ENCODE measurements at regions not wholly inside any gene's neighbourhood (a gene's known extent, or its start where the extent isn't known, plus 50 kb on each side); places are given as distances from the start of the nearest gene placed in this dataset.

DNA sequence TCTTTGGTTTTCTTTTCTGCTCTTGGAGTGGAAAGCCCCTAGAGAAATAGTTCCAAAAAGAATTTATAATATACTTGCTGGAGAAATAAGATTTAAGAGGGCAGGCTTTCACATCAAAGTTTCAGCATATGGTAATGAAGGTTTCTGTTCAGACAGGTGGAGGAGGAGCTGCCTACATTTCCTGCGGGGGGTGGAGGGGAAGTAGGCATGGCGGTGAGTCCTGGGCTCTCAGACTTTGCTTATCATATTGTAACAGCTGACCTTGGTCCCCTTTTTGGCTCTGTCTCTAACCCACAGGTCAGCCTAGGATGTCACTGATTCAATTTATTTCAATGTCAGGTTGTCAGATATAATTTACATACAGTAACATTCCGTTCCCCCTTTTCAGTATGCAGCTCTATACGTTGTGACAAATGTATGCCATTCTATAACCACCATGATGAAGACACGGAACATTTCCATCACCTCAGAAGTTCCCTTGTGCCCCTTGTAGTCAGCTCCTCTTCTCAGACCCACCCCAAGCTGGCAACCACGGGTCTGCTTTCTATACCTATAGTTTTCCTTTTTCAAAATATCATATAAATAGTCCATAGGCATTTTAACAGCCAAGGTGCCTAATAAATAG is 77.6 kb upstream of the GGTLC1 start:
- Histone ChIP-seq H3K36me3 (no peaks in the 10 kb centered on the region), H3K27me3 (peaks cover 3% of the 10 kb centered on the region), H3K27ac (no peak overlapping the region), H3K4me3 (no peak overlapping the region), H3K9me3 (peaks cover 0 to 17% (median 0%) of the 10 kb centered on the region in 3 donors), H3K4me1 (no peaks in the 10 kb centered on the region)
- no peak for ATAC-seq
- TF ChIP-seq POLR2A (IDR thresholded peaks at IDR 0.05) (no peak), POLR2AphosphoS5 (IDR thresholded peaks at IDR 0.05) (no peak)
- WGBS, 2 donors (ENCODE audit: low coverage in 1 of 2), result 47 to 71% methylated on average over 6 of the region's 6 CpGs

DNA sequence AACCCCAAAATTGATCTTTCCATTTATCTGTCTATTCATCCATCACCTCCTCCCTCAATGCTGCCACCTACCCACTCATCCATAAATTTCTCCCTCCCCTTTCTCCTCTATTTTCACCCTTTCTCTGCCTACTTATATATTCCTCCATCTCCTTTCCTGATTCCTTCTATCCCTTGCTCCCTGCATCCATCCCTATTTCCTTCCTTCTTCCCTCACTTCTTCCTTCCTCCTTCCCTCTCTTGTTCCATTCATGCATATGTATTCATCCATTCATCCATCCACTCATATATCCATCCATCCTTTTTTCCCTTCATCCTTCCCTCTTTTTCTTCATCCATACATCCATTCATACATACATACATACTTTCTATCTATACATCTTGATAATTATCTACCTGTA is 76.3 kb upstream of the GGTLC1 start:
- H3K4me3 ChIP-seq, result no peak overlapping the region
- H3K4me1 ChIP-seq, result no peaks in the 10 kb centered on the region
- no peaks in the 10 kb centered on the region for H3K36me3 ChIP-seq
- TF ChIP-seq POLR2AphosphoS5 (IDR thresholded peaks at IDR 0.05) (no peak), POLR2A (IDR thresholded peaks at IDR 0.05) (no peak), EP300 (IDR thresholded peaks at IDR 0.05) (no peak)
- TF ChIP-seq, protein P1, sequence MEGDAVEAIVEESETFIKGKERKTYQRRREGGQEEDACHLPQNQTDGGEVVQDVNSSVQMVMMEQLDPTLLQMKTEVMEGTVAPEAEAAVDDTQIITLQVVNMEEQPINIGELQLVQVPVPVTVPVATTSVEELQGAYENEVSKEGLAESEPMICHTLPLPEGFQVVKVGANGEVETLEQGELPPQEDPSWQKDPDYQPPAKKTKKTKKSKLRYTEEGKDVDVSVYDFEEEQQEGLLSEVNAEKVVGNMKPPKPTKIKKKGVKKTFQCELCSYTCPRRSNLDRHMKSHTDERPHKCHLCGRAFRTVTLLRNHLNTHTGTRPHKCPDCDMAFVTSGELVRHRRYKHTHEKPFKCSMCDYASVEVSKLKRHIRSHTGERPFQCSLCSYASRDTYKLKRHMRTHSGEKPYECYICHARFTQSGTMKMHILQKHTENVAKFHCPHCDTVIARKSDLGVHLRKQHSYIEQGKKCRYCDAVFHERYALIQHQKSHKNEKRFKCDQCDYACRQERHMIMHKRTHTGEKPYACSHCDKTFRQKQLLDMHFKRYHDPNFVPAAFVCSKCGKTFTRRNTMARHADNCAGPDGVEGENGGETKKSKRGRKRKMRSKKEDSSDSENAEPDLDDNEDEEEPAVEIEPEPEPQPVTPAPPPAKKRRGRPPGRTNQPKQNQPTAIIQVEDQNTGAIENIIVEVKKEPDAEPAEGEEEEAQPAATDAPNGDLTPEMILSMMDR (IDR thresholded peaks at IDR 0.05), result no peak
- ATAC-seq, result no peak
- H3K9me3 ChIP-seq, result peaks cover 0 to 7% (median 0%) of the 10 kb centered on the region in 3 donors
- no peak overlapping the region for H3K27ac ChIP-seq
- H3K27me3 ChIP-seq, result peaks cover 3% of the 10 kb centered on the region

DNA sequence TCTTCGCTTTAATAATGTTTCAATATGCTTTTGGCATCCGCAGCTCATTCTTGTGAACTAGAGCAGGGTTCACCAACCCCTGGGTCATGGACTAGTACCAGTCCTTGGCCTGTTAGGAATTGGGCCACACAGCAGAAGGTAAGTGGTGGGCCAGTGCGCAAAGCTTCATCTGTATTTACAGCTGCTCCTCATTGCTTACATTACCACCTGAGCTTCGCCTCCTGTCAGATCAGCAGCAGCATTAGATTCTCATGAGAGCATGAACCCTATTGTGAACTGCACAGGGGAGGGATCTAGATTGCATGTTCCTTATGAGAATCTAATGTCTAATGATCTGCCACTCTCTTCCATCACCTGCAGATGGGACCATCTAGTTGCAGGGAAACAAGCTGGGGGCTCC is 75.5 kb upstream of the GGTLC1 start:
- TF ChIP-seq POLR2AphosphoS5 (IDR thresholded peaks at IDR 0.05) (no peak), EP300 (IDR thresholded peaks at IDR 0.05) (no peak), POLR2A (IDR thresholded peaks at IDR 0.05) (no peak)
- TF ChIP-seq, protein P1 (IDR thresholded peaks at IDR 0.05), result no peak
- no peak overlapping the region for H3K4me3 ChIP-seq
- no peak for ATAC-seq
- no peaks in the 10 kb centered on the region for H3K9me3 ChIP-seq
- no peaks in the 10 kb centered on the region for H3K4me1 ChIP-seq
- 93 to 100% methylated on average over 3 of the region's 4 CpGs for WGBS, 2 donors (ENCODE audit: low coverage in 1 of 2)
- H3K27ac ChIP-seq, result no peak overlapping the region
- H3K36me3 ChIP-seq, result no peaks in the 10 kb centered on the region
- H3K27me3 ChIP-seq, result peaks cover 3% of the 10 kb centered on the region

DNA sequence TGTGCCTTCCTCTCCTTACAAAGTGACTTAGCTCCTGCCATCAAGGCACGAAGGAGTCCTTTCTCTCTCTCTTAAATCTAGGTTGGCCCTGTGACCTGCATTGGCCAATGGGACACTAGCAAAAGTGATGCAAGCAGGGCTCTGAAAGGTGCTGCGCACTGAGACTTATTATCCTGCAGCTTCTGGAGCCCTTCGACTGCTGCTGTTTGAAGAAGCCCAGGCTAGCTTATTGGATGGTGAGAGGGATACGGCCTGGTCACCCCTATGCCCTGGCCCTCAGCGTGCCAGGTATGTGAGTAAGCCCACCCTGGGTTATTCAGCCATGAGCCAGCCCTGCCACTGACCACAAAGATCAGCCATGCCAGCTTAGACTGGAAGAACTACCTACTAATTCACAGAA is 74.5 kb upstream of the GGTLC1 start:
- ATAC-seq, result no peak
- TF ChIP-seq EP300 (IDR thresholded peaks at IDR 0.05) (no peak), POLR2AphosphoS5 (IDR thresholded peaks at IDR 0.05) (no peak), POLR2A (IDR thresholded peaks at IDR 0.05) (no peak)
- TF ChIP-seq, protein P1 (IDR thresholded peaks at IDR 0.05), result no peak
- Histone ChIP-seq H3K36me3 (no peaks in the 10 kb centered on the region), H3K4me1 (no peaks in the 10 kb centered on the region), H3K27ac (no peak overlapping the region), H3K9me3 (no peaks in the 10 kb centered on the region), H3K27me3 (peaks cover 3% of the 10 kb centered on the region), H3K4me3 (no peak overlapping the region)
- 82 to 100% methylated on average over 1 to 2 of the region's 5 CpGs for WGBS, 2 donors (ENCODE audit: low coverage in 1 of 2)

DNA sequence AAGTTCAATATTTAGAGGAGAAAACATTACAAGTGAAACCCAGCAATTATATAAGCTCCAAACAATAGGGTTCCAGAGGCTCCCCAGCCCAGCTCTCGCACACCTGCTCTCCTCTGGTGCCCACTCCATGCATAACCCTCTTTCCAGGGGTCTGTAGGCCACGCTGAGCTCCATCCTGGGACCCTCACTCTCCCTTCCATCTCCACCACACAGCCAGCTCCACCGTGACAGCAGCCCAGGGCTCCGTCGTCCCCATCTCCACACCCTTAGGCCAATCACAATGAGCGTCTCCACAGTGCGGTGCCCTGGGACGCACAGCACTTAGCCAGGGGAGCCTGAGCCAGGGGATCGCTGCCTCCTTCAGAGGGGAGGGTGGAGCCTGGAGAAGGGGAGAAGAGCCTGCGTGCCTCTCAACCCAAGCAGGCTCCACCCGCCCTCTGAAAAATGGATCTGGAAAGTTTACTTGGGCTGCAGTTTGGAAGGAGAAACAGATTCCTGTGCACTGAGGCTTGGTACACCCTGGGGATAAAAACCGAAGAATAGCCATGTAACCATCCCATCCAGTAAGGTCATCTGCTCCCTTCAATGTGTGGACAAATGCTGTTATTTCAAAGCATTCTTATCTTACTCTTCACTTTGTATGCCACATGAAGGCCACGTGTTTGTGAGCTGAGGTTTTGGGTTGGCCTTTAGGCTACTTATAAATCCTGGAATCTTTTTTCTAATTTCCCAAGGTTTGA is 72.4 kb upstream of the GGTLC1 start:
- H3K27ac ChIP-seq, result no peak overlapping the region
- no peaks in the 10 kb centered on the region for H3K4me1 ChIP-seq
- no peaks in the 10 kb centered on the region for H3K9me3 ChIP-seq
- H3K36me3 ChIP-seq, result no peaks in the 10 kb centered on the region
- WGBS, 2 donors (ENCODE audit: low coverage in 1 of 2), result 49 to 60% methylated on average over 1 to 8 of the region's 13 CpGs
- no peak for ATAC-seq
- H3K27me3 ChIP-seq, result peaks cover 3% of the 10 kb centered on the region
- no peak overlapping the region for H3K4me3 ChIP-seq
- TF ChIP-seq EP300 (IDR thresholded peaks at IDR 0.05), result no peak
- TF ChIP-seq POLR2A (IDR thresholded peaks at IDR 0.05), result no peak
- TF ChIP-seq, protein P1 (IDR thresholded peaks at IDR 0.05), result no peak
- no peak for TF ChIP-seq POLR2AphosphoS5 (IDR thresholded peaks at IDR 0.05)

All from gastroesophageal sphincter (tissue), 4 donors.